Neural progenitor cell (in vitro differentiated cells): ENCODE measurements at regions not wholly inside any gene's neighbourhood (a gene's known extent, or its start where the extent isn't known, plus 50 kb on each side); places are given as distances from the start of the nearest gene placed in this dataset.

Experiments used
- EZH2 ChIP-seq: fragments of 200-600 bp; sonication (generic); IDR thresholded peaks from 2 replicates; pipeline ENCODE4 v1.6.1; 2017; ENCODE audit warnings: antibody characterized with exemption, mild to moderate bottlenecking, moderate library complexity
- TF ChIP-seq, protein P1 (sequence below): fragments of 200-600 bp; sonication (generic); IDR thresholded peaks from 2 replicates; pipeline ENCODE4 v1.5.1; 2017; ENCODE audit warnings: antibody characterized with exemption, mild to moderate bottlenecking

DNA sequence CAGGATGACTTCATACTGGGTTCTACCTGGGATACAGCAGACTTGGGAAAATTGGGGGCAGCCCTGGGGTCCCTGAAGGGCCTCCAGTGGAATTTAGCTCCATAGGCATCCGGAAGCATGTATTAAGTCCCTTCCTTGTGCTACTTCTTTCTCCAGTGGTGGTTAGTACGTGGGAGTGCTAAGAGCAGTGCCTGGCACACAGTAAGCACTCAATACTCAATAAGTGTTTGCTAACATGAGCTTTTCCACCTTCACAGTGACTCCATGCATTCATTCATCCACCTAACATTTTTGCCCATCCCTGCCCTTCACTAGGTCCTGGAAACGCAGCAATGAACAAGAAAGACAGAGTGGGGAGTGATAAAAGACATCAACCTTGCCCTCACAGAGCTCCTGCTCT is 120.5 kb downstream of the MN1 start:
- TF ChIP-seq EZH2 = no peak
- TF ChIP-seq, protein P1, sequence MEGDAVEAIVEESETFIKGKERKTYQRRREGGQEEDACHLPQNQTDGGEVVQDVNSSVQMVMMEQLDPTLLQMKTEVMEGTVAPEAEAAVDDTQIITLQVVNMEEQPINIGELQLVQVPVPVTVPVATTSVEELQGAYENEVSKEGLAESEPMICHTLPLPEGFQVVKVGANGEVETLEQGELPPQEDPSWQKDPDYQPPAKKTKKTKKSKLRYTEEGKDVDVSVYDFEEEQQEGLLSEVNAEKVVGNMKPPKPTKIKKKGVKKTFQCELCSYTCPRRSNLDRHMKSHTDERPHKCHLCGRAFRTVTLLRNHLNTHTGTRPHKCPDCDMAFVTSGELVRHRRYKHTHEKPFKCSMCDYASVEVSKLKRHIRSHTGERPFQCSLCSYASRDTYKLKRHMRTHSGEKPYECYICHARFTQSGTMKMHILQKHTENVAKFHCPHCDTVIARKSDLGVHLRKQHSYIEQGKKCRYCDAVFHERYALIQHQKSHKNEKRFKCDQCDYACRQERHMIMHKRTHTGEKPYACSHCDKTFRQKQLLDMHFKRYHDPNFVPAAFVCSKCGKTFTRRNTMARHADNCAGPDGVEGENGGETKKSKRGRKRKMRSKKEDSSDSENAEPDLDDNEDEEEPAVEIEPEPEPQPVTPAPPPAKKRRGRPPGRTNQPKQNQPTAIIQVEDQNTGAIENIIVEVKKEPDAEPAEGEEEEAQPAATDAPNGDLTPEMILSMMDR = no peak
